Vagina (tissue), 2 donors: ENCODE measurements at regions not wholly inside any gene's neighbourhood (a gene's known extent, or its start where the extent isn't known, plus 50 kb on each side); places are given as distances from the start of the nearest gene placed in this dataset.

Experiments
- DNase-seq, 2 donors: peaks; one replicate each; pipeline ENCODE4 v3.0.0-alpha.2; 2017; ENCODE audit errors: extremely low spot score in 2 of 2
- H3K27ac ChIP-seq: fragments of 200-600 bp; sonication (generic); one replicate; pipeline ENCODE4 v1.5.1; 2019
- H3K27me3 ChIP-seq: fragments of 200-600 bp; sonication (generic); one replicate; pipeline ENCODE4 v1.5.1; 2019
- H3K36me3 ChIP-seq, 2 donors: fragments of 200-600 bp; sonication (generic); one replicate each; pipeline ENCODE4 v1.5.1; 2017 to 2019
- H3K4me1 ChIP-seq: fragments of 200-600 bp; sonication (generic); one replicate; pipeline ENCODE4 v1.5.1; 2019
- H3K4me3 ChIP-seq, 2 donors: fragments of 200-600 bp; sonication (generic); 1 replicate in 1 of 2; 2 replicates in 1 of 2; pipeline ENCODE4 v1.5.1; 2016 to 2019
- H3K9me3 ChIP-seq: fragments of 200-600 bp; sonication (generic); one replicate; pipeline ENCODE4 v1.5.1; 2019
- POLR2A ChIP-seq, 2 donors: fragments of 450-650 bp; IDR thresholded peaks; one replicate each; pipeline ENCODE4 v1.6.1; 2017; ENCODE audit warnings: antibody characterized with exemption in 2 of 2, mild to moderate bottlenecking in 2 of 2, moderate library complexity in 2 of 2
- POLR2AphosphoS5 ChIP-seq, 2 donors: sonication (generic); formaldehyde crosslinking; IDR thresholded peaks; one replicate each; pipeline ENCODE4 v1.9.0; 2017; ENCODE audit warnings: antibody characterized with exemption in 2 of 2, mild to moderate bottlenecking in 2 of 2, low read depth in 1 of 2; ENCODE audit not compliant: insufficient read depth in 1 of 2
- intact Hi-C: fragments of 100-400 bp; cut with DNase I; formaldehyde crosslinking; loops from one replicate; pipeline ENCODE4 v1.15.1; 2023
- TF ChIP-seq, protein P1 (sequence below), 3 experiments: fragments of 450-650 bp in 2 of 3; fragments of 200-600 bp in 1 of 3; sonication (generic) in 1 of 3; IDR thresholded peaks; one replicate each; pipeline ENCODE4 v1.5.1; 2017 to 2019; ENCODE audit warnings: antibody characterized with exemption in 3 of 3, mild to moderate bottlenecking in 2 of 3, moderate library complexity in 2 of 3

DNA sequence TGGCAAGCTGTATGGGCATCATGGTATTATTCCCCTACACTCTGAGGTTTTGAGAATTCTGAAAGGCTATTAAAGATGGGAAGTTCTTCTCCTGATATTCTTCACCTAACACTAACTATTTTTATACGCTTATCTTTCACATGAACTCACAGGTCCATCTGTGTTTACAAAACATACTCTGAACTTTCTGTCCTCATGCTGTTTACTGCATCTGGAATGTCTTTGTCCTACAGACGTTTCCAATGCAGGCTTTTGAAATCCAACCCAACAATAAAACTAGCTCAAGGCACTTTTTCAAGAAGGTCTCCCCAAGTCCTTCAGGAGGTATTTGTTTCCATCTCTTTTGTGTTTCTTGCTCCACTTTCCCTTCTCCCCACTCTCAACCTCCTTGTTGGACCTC is 60.5 kb upstream of the MLIP start:
- DNase-seq = no peak
- TF ChIP-seq, protein P1, sequence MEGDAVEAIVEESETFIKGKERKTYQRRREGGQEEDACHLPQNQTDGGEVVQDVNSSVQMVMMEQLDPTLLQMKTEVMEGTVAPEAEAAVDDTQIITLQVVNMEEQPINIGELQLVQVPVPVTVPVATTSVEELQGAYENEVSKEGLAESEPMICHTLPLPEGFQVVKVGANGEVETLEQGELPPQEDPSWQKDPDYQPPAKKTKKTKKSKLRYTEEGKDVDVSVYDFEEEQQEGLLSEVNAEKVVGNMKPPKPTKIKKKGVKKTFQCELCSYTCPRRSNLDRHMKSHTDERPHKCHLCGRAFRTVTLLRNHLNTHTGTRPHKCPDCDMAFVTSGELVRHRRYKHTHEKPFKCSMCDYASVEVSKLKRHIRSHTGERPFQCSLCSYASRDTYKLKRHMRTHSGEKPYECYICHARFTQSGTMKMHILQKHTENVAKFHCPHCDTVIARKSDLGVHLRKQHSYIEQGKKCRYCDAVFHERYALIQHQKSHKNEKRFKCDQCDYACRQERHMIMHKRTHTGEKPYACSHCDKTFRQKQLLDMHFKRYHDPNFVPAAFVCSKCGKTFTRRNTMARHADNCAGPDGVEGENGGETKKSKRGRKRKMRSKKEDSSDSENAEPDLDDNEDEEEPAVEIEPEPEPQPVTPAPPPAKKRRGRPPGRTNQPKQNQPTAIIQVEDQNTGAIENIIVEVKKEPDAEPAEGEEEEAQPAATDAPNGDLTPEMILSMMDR (IDR thresholded peaks at IDR 0.05) = no peak
- TF ChIP-seq POLR2A (IDR thresholded peaks at IDR 0.05) (no peak), POLR2AphosphoS5 (IDR thresholded peaks at IDR 0.05; ENCODE audit: insufficient read depth in 1 of 2, low read depth in 1 of 2) (no peak)
- intact Hi-C loops = no loop called here
- Histone ChIP-seq H3K4me1 (no peaks in the 10 kb centered on the region), H3K27ac (no peak overlapping the region), H3K4me3 (no peak overlapping the region), H3K9me3 (no peaks in the 10 kb centered on the region), H3K36me3 (no peaks in the 10 kb centered on the region), H3K27me3 (no peaks in the 10 kb centered on the region)

DNA sequence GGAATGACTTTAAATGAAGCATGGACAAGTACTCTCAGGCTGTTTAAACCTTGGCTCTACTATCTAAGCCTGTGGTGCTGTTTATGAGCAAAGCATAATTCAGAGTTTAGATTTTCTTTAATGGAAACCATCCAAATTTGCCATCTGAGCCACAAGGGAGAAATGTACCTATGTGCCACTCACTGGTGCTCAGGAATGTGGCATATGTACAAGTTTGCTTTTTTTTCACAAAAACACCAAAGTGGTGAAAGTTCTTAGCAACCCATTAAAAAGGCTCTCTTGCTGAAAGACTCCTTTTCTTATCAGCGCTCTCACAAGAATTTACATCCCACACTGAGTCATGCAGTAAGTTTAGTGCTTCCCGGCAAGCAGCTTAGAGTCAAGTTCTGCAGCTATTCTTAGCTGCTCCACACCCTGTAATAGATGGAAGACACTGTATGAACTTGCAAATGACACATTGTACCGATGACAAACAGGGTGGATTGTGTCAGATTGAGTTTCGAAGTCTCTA is 57.3 kb upstream of the MLIP start:
- TF ChIP-seq POLR2A (IDR thresholded peaks at IDR 0.05) = no peak
- TF ChIP-seq POLR2AphosphoS5 (IDR thresholded peaks at IDR 0.05; ENCODE audit: insufficient read depth in 1 of 2, low read depth in 1 of 2) = peak in 1 of 2 donors; percentile 60
- TF ChIP-seq, protein P1 (IDR thresholded peaks at IDR 0.05) = no peak

DNA sequence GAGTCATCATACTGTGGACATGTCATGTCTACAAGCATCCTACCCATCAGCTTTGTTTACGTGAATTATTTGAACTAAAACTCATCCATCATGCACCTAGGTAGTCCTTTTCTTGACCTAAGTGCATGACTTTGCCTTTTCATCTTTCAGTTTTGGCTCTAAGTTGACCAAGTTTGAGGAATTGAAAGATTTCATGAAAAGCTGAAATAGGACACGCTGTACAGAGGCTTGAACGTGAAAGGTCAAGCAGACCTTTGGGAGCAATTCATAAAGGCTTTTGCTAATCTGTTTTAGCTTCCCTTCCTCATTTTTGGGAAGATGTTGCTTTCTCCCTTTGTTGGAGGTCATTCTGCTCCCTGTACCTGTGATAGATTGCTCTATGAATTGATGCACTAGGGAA is 55.1 kb upstream of the MLIP start:
- H3K9me3 ChIP-seq = no peaks in the 10 kb centered on the region
- no peak overlapping the region for H3K4me3 ChIP-seq
- no peaks in the 10 kb centered on the region for H3K27me3 ChIP-seq
- no peaks in the 10 kb centered on the region for H3K4me1 ChIP-seq
- TF ChIP-seq POLR2AphosphoS5 (IDR thresholded peaks at IDR 0.05; ENCODE audit: insufficient read depth in 1 of 2, low read depth in 1 of 2) (no peak), POLR2A (IDR thresholded peaks at IDR 0.05) (no peak)
- TF ChIP-seq, protein P1 (IDR thresholded peaks at IDR 0.05) = no peak
- H3K27ac ChIP-seq = no peak overlapping the region
- H3K36me3 ChIP-seq = no peaks in the 10 kb centered on the region
- DNase-seq = no peak
- intact Hi-C loops = no loop called here

More for the DNA sequence above, 57.3 kb upstream of the MLIP start:
- Histone ChIP-seq H3K27me3 (no peaks in the 10 kb centered on the region), H3K27ac (no peak overlapping the region), H3K4me1 (no peaks in the 10 kb centered on the region), H3K36me3 (no peaks in the 10 kb centered on the region), H3K9me3 (no peaks in the 10 kb centered on the region), H3K4me3 (no peak overlapping the region)
- intact Hi-C loops = no loop called here
- no peak for DNase-seq

DNA sequence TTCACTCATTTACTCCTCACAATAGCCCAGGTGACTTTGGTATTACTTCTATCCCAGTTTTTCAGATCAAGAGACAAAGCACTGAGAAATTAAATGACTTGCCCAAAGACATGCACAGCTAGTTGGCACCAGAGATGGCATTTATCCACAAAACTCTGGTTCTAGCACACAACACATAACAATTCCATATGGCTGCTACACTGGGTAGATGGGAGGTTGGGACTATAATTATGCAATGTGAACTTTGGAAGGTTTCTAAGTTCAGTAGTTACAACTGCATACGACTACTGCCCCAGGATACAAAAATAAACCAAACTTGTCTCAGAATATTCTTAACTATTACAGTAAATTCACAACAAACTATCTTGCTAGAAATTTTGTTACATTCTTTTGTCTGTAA is 54.2 kb upstream of the MLIP start:
- intact Hi-C loops = no loop called here
- no peak for DNase-seq
- TF ChIP-seq, protein P1 (IDR thresholded peaks at IDR 0.05) = no peak
- TF ChIP-seq POLR2A (IDR thresholded peaks at IDR 0.05) (no peak), POLR2AphosphoS5 (IDR thresholded peaks at IDR 0.05; ENCODE audit: insufficient read depth in 1 of 2, low read depth in 1 of 2) (no peak)

DNA sequence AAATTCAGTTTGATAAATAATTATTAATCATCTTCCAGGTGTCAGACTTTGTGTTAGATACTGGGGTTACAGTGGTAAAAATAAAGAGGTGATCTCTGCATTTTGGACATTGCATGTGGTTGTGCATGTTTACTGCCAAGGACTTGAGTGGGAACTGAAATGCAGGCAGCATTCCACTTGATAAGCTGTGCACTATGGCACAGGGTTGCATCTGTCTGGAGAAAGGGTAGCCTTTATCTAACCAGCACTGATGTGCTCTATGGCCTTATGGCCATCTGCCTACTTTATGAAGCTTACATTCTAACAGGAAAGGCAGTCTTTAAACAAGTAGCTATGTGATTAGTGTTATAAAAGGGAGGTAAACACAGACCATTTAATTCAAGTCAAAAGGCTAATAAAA is 53.0 kb upstream of the MLIP start:
- Histone ChIP-seq H3K4me3 (no peak overlapping the region), H3K4me1 (no peaks in the 10 kb centered on the region), H3K27me3 (no peaks in the 10 kb centered on the region), H3K36me3 (no peaks in the 10 kb centered on the region), H3K27ac (no peak overlapping the region), H3K9me3 (no peaks in the 10 kb centered on the region)
- no peak for DNase-seq
- TF ChIP-seq, protein P1 (IDR thresholded peaks at IDR 0.05) = no peak
- no peak for TF ChIP-seq POLR2A (IDR thresholded peaks at IDR 0.05)
- TF ChIP-seq POLR2AphosphoS5 (IDR thresholded peaks at IDR 0.05; ENCODE audit: insufficient read depth in 1 of 2, low read depth in 1 of 2) = no peak
- intact Hi-C loops = no loop called here

More for the DNA sequence above, 54.2 kb upstream of the MLIP start:
- no peaks in the 10 kb centered on the region for H3K9me3 ChIP-seq
- no peaks in the 10 kb centered on the region for H3K36me3 ChIP-seq
- H3K27ac ChIP-seq = no peak overlapping the region
- no peak overlapping the region for H3K4me3 ChIP-seq
- H3K27me3 ChIP-seq = no peaks in the 10 kb centered on the region
- no peaks in the 10 kb centered on the region for H3K4me1 ChIP-seq
